Fibroblast of lung (primary cell): ENCODE measurements at regions not wholly inside any gene's neighbourhood (a gene's known extent, or its start where the extent isn't known, plus 50 kb on each side); places are given as distances from the start of the nearest gene placed in this dataset.

Experiments
- DNase-seq, 2 donors: peaks; one replicate each; pipeline versions ENCODE4 v3.0.0 to v3.0.0-alpha.2; 2010; ENCODE audit warnings: low read depth in 2 of 2
- H2AFZ ChIP-seq: 2 replicates; pipeline ENCODE4 v1.5.1; 2012; ENCODE audit warnings: low read length, control low read depth, inconsistent platforms
- H3K27ac ChIP-seq: 2 replicates; pipeline ENCODE4 v1.5.1; 2011; ENCODE audit warnings: low read length, control low read depth; ENCODE audit not compliant: insufficient read depth
- H3K27me3 ChIP-seq: 2 replicates; pipeline ENCODE4 v1.5.1; 2011; ENCODE audit warnings: mild to moderate bottlenecking, low read length; ENCODE audit not compliant: control insufficient read depth, insufficient read depth
- H3K36me3 ChIP-seq: 2 replicates; pipeline ENCODE4 v1.5.1; 2011; ENCODE audit warnings: low read length; ENCODE audit not compliant: control insufficient read depth, insufficient read depth
- H3K4me1 ChIP-seq: 2 replicates; pipeline ENCODE4 v1.5.1; 2011; ENCODE audit warnings: low read length; ENCODE audit not compliant: control insufficient read depth, insufficient read depth; ENCODE audit errors: extremely low read depth
- H3K4me2 ChIP-seq: 2 replicates; pipeline ENCODE4 v1.5.1; 2011; ENCODE audit warnings: low read length, control low read depth; ENCODE audit not compliant: insufficient read depth; ENCODE audit errors: extremely low read depth
- H3K4me3 ChIP-seq, 4 experiments: fragments of 200-600 bp in 1 of 4; sonication (generic) in 1 of 4; replicated peaks in 1 of 4; 2 replicates each; pipeline ENCODE4 v1.5.1; 2011 to 2016; ENCODE audit warnings: low read length in 4 of 4, low read depth in 3 of 4, mild to moderate bottlenecking in 3 of 4, control low read depth in 2 of 4, inconsistent platforms in 1 of 4, mixed read lengths in 1 of 4; ENCODE audit not compliant: insufficient read depth in 1 of 4; ENCODE audit errors: control extremely low read depth in 1 of 4
- H3K79me2 ChIP-seq: 2 replicates; pipeline ENCODE4 v1.5.1; 2012; ENCODE audit warnings: mild to moderate bottlenecking, low read length, inconsistent platforms; ENCODE audit not compliant: control insufficient read depth, insufficient read depth
- H3K9ac ChIP-seq: 2 replicates; pipeline ENCODE4 v1.5.1; 2011; ENCODE audit warnings: mild to moderate bottlenecking, low read length, control low read depth; ENCODE audit not compliant: insufficient read depth
- H3K9me3 ChIP-seq: 2 replicates; pipeline ENCODE4 v1.5.1; 2012; ENCODE audit warnings: low read depth, low read length; ENCODE audit not compliant: control insufficient read depth, insufficient read depth
- H4K20me1 ChIP-seq: 2 replicates; pipeline ENCODE4 v1.5.1; 2011; ENCODE audit warnings: low read length; ENCODE audit not compliant: control insufficient read depth, insufficient read depth; ENCODE audit errors: extremely low read depth
- EZH2 ChIP-seq: IDR thresholded peaks from 2 replicates; pipeline ENCODE4 v1.5.1; 2012; ENCODE audit warnings: low read length, control low read depth, mild to moderate bottlenecking; ENCODE audit errors: missing control alignments
- TF ChIP-seq, protein P1 (sequence below), 2 donors: IDR thresholded peaks in 1 of 2; conservative IDR thresholded peaks in 1 of 2; 1 replicate in 1 of 2; 2 replicates in 1 of 2; pipeline ENCODE4 v1.5.1; 2011 to 2012; ENCODE audit warnings: low read length in 2 of 2, control low read depth in 1 of 2, inconsistent platforms in 1 of 2, low read depth in 1 of 2, mild to moderate bottlenecking in 1 of 2

DNA sequence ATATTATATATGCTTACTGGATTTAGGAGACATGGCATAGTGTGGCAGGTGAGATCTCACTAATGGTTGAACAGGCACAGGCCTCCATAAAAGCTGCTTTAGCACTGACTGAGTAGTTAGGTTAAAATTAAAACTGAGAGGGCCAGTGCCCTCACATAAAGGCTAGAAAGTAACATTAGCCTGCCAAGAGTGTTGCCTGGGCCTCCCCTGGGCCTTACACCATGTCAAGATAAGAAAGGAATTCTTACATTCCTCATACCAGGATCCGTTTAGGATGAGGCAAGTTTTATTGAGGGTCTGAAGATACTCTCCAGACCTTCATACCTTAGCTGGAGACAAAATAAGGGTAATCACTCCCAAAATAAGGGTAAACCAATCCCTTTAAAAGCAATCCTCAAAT is 1011.8 kb downstream of the PLA2G4A start:
- no peak overlapping the region for H3K4me2 ChIP-seq
- H3K27me3 ChIP-seq: no peaks in the 10 kb centered on the region
- H3K4me3 ChIP-seq: no peak overlapping the region
- no peaks in the 10 kb centered on the region for H3K4me1 ChIP-seq
- H3K36me3 ChIP-seq: no peaks in the 10 kb centered on the region
- no peaks in the 10 kb centered on the region for H3K9me3 ChIP-seq
- TF ChIP-seq, protein P1, sequence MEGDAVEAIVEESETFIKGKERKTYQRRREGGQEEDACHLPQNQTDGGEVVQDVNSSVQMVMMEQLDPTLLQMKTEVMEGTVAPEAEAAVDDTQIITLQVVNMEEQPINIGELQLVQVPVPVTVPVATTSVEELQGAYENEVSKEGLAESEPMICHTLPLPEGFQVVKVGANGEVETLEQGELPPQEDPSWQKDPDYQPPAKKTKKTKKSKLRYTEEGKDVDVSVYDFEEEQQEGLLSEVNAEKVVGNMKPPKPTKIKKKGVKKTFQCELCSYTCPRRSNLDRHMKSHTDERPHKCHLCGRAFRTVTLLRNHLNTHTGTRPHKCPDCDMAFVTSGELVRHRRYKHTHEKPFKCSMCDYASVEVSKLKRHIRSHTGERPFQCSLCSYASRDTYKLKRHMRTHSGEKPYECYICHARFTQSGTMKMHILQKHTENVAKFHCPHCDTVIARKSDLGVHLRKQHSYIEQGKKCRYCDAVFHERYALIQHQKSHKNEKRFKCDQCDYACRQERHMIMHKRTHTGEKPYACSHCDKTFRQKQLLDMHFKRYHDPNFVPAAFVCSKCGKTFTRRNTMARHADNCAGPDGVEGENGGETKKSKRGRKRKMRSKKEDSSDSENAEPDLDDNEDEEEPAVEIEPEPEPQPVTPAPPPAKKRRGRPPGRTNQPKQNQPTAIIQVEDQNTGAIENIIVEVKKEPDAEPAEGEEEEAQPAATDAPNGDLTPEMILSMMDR (conservative IDR thresholded peaks at IDR 0.05 in 1 of 2, IDR thresholded peaks at IDR 0.05 in 1 of 2; ENCODE audit: low read depth in 1 of 2, low read length in 2 of 2): no peak
- TF ChIP-seq EZH2: no peak
- no peak overlapping the region for H3K9ac ChIP-seq
- DNase-seq: peak in 1 of 2 donors; percentile 37
- H3K79me2 ChIP-seq: no peaks in the 10 kb centered on the region
- no peak overlapping the region for H3K27ac ChIP-seq
- H2AFZ ChIP-seq: no peak overlapping the region
- no peaks in the 10 kb centered on the region for H4K20me1 ChIP-seq

DNA sequence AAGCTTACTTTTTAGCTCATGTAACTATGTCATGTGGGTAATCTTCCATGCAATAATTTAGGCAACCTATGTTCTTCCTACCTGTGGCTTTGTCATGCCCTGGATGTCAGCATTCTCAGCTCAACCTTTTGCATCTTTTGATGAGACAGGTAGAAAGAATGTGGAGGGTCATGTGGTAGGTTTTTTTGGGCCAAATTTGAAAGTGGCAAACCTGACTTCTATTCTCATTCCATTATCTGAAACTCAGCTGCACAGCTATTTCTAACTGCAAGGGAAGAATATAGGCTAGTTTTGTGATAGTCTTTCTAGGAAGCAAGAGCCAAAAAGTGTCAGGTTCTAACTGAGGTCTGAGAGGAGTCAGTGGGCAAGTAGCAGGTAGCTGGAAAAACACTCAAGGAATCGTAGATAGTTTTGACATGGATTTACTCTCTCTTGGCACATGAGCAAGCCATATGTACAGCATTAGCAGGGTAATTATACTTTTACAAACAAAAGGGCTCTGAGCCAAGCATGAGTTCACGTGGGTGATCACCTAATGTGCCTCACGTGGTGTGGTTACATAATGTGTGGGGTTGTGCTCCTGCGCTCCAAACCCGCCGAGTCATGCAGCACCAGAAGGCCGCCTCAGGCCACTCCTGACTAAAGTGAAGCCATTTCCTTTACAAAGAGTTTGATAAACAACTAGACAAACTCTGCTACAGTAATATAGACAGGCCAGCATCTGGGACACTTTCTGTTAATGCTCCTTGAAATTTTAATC is 1013.8 kb downstream of the PLA2G4A start:
- H4K20me1 ChIP-seq: no peaks in the 10 kb centered on the region
- H3K4me1 ChIP-seq: no peaks in the 10 kb centered on the region
- H3K27ac ChIP-seq: no peak overlapping the region
- H2AFZ ChIP-seq: no peak overlapping the region
- no peaks in the 10 kb centered on the region for H3K27me3 ChIP-seq
- no peak for TF ChIP-seq EZH2
- H3K4me2 ChIP-seq: no peak overlapping the region
- no peaks in the 10 kb centered on the region for H3K79me2 ChIP-seq
- H3K9ac ChIP-seq: no peak overlapping the region
- H3K36me3 ChIP-seq: no peaks in the 10 kb centered on the region
- no peaks in the 10 kb centered on the region for H3K9me3 ChIP-seq
- H3K4me3 ChIP-seq: no peak overlapping the region
- peak in 1 of 2 donors; percentile 47 for DNase-seq

DNA sequence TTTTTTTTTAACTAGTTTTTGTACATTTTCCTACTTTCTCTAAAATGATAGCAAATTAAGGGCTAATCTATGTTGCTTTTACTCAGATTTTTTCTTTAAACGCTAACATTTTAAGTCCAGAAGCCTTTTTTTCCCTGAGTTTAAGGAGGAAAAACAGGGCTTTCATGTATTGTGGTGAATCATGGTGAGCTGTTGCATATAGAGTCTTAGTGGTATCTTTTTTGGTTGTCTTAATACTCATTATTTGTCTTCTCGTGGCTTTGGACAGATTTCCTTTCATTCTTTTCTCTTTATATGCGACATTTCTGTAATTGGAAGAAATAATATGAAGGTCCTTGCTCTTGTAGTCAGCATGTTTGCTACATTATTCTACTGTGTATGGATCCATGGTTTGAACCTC is 1015.6 kb downstream of the PLA2G4A start:
- no peak overlapping the region for H3K27ac ChIP-seq
- H3K27me3 ChIP-seq: no peaks in the 10 kb centered on the region
- H3K9me3 ChIP-seq: no peaks in the 10 kb centered on the region
- H3K9ac ChIP-seq: no peak overlapping the region
- no peak overlapping the region for H3K4me2 ChIP-seq
- DNase-seq: peak in 1 of 2 donors; percentile 5
- no peaks in the 10 kb centered on the region for H4K20me1 ChIP-seq
- H3K4me1 ChIP-seq: no peaks in the 10 kb centered on the region
- no peak overlapping the region for H3K4me3 ChIP-seq
- H3K79me2 ChIP-seq: no peaks in the 10 kb centered on the region
- no peaks in the 10 kb centered on the region for H3K36me3 ChIP-seq
- no peak overlapping the region for H2AFZ ChIP-seq
- TF ChIP-seq, protein P1 (conservative IDR thresholded peaks at IDR 0.05 in 1 of 2, IDR thresholded peaks at IDR 0.05 in 1 of 2; ENCODE audit: low read depth in 1 of 2, low read length in 2 of 2): no peak
- no peak for TF ChIP-seq EZH2
